Caco-2 (cell line): ENCODE measurements at regions not wholly inside any gene's neighbourhood (a gene's known extent, or its start where the extent isn't known, plus 50 kb on each side); places are given as distances from the start of the nearest gene placed in this dataset.

Experiments
- BruUV-seq: library from RNA; stranded (reverse); fragments of 400-500 nt; replicated peaks from 2 replicates; lab custom pipeline; 2021; lab: Mats Ljungman, UMichigan
- CTCF ChIA-PET: fragments of 300-600 bp; sonication (Branson Sonifier 250); formaldehyde crosslinking; loops from one replicate; lab custom pipeline; 2022; ENCODE audit warnings: antibody characterized with exemption; lab: Charles Lee
- POLR2A ChIA-PET: fragments of 300-600 bp; sonication (Branson Sonifier 250); formaldehyde crosslinking; loops from one replicate; lab custom pipeline; 2022; ENCODE audit warnings: antibody characterized with exemption; lab: Charles Lee
- DNase-seq, 2 experiments: peaks; one replicate each; pipeline versions ENCODE4 v3.0.0 to v3.0.0-alpha.2; 2020 to 2022
- H3K27me3 ChIP-seq: replicated peaks from 2 replicates; pipeline ENCODE4 v1.6.0; 2011; ENCODE audit warnings: low read length; ENCODE audit not compliant: control insufficient read depth, insufficient read depth
- H3K36me3 ChIP-seq: 2 replicates; pipeline ENCODE4 v1.5.1; 2011; ENCODE audit warnings: low read length; ENCODE audit not compliant: control insufficient read depth, insufficient read depth
- H3K4me1 ChIP-seq: fragments of 250-450 bp; sonication (Bioruptor Pico); 2 replicates; pipeline ENCODE4 v1.5.1; 2020; ENCODE audit warnings: mild to moderate bottlenecking
- H3K4me3 ChIP-seq: 2 replicates; pipeline ENCODE4 v1.5.1; 2011; ENCODE audit warnings: low read depth, mild to moderate bottlenecking, control low read depth, low read length
- H3K9me3 ChIP-seq: fragments of 250-450 bp; sonication (Bioruptor Pico); 2 replicates; pipeline ENCODE4 v1.5.1; 2020; ENCODE audit warnings: mild to moderate bottlenecking, moderate library complexity
- H3K27ac Mint-ChIP-seq: one replicate; pipeline ENCODE4 v1.8.0; 2022; ENCODE audit warnings: mixed read lengths; ENCODE audit not compliant: unreplicated experiment
- H3K27me3 Mint-ChIP-seq: one replicate; pipeline ENCODE4 v1.8.0; 2022; ENCODE audit warnings: mixed read lengths; ENCODE audit not compliant: insufficient read depth, unreplicated experiment
- H3K36me3 Mint-ChIP-seq: one replicate; pipeline ENCODE4 v1.8.0; 2022; ENCODE audit warnings: mild to moderate bottlenecking, mixed read lengths; ENCODE audit not compliant: insufficient read depth, unreplicated experiment
- H3K4me1 Mint-ChIP-seq: one replicate; pipeline ENCODE4 v1.8.0; 2022; ENCODE audit warnings: low read depth, mixed read lengths; ENCODE audit not compliant: unreplicated experiment
- H3K4me3 Mint-ChIP-seq: one replicate; pipeline ENCODE4 v1.8.0; 2022; ENCODE audit warnings: mild to moderate bottlenecking, moderate library complexity, mixed read lengths; ENCODE audit not compliant: unreplicated experiment
- H3K9me3 Mint-ChIP-seq: one replicate; pipeline ENCODE4 v1.8.0; 2022; ENCODE audit warnings: mixed read lengths; ENCODE audit not compliant: unreplicated experiment
- intact Hi-C: fragments of 100-400 bp; cut with micrococcal nuclease; formaldehyde crosslinking; loops from one replicate; pipeline ENCODE4 v1.10.0; 2022; ENCODE audit not compliant: unreplicated experiment
- TF ChIP-seq, protein P1 (sequence below), 2 experiments: fragments of 200-600 bp in 1 of 2; IDR thresholded peaks; 1 replicate in 1 of 2; 2 replicates in 1 of 2; pipeline versions ENCODE4 v1.5.1 to v1.8.0; 2011 to 2022; ENCODE audit warnings: antibody characterized with exemption in 1 of 2, control low read depth in 1 of 2, inconsistent platforms in 1 of 2, low read depth in 1 of 2, low read length in 1 of 2, mild to moderate bottlenecking in 1 of 2, moderate library complexity in 1 of 2; ENCODE audit not compliant: insufficient read depth in 1 of 2, severe bottlenecking in 1 of 2, unreplicated experiment in 1 of 2

DNA sequence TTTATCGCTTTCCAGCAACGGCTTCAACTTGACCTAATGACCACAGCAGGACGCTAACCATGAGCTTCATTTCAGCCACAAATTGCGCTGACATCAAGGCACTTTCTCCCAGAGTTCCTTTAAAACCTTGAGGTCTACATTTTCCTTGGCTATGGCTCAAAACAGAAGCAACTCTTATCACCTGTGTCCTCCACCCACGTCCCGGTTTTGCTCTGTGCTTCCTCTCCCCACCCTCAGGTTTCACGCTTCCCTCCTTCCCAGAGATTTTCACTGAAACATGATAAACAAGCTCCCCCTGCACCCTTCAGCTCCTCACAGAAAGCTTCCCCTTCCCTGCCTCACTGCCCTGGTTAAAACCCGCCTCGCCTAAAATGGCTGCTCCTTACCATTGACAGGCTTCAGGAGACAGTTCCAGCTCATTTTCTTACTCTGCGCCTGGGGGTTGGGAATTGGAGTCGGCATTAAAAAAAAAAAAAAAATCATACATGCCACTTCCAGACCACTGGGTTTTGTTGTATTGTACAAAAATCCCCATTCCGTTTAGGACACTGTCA lies 229.5 kb downstream of the UBE3D start:
- ChIA-PET CTCF (no interaction called here), POLR2A (interaction anchor here (0.6 kb wide), 1 partner anchor 1094 kb away, joined by 6 read pairs; no protein-coding TSS in a partner anchor)
- H3K4me3 Mint-ChIP-seq: peak overlapping the region; percentile 74
- H3K36me3 ChIP-seq: no peaks in the 10 kb centered on the region
- BruUV-seq: no TSS peak
- H3K4me1 ChIP-seq: no peaks in the 10 kb centered on the region
- H3K36me3 Mint-ChIP-seq: no peaks in the 10 kb centered on the region
- H3K4me3 ChIP-seq: peak overlapping the region; percentile 27
- H3K27me3 ChIP-seq: no peaks in the 10 kb centered on the region
- TF ChIP-seq, protein P1, sequence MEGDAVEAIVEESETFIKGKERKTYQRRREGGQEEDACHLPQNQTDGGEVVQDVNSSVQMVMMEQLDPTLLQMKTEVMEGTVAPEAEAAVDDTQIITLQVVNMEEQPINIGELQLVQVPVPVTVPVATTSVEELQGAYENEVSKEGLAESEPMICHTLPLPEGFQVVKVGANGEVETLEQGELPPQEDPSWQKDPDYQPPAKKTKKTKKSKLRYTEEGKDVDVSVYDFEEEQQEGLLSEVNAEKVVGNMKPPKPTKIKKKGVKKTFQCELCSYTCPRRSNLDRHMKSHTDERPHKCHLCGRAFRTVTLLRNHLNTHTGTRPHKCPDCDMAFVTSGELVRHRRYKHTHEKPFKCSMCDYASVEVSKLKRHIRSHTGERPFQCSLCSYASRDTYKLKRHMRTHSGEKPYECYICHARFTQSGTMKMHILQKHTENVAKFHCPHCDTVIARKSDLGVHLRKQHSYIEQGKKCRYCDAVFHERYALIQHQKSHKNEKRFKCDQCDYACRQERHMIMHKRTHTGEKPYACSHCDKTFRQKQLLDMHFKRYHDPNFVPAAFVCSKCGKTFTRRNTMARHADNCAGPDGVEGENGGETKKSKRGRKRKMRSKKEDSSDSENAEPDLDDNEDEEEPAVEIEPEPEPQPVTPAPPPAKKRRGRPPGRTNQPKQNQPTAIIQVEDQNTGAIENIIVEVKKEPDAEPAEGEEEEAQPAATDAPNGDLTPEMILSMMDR (IDR thresholded peaks at IDR 0.05; ENCODE audit: insufficient read depth in 1 of 2, low read depth in 1 of 2, low read length in 1 of 2, severe bottlenecking in 1 of 2, unreplicated experiment in 1 of 2): no peak
- H3K27ac Mint-ChIP-seq: peak overlapping the region; percentile 55
- intact Hi-C loops: no loop called here
- peak in 1 of 2 experiments; percentile 20 for DNase-seq
- no peaks in the 10 kb centered on the region for H3K9me3 ChIP-seq
- H3K4me1 Mint-ChIP-seq: no peaks in the 10 kb centered on the region
- H3K9me3 Mint-ChIP-seq: no peaks in the 10 kb centered on the region
- H3K27me3 Mint-ChIP-seq: peaks cover 16% of the 10 kb centered on the region

DNA sequence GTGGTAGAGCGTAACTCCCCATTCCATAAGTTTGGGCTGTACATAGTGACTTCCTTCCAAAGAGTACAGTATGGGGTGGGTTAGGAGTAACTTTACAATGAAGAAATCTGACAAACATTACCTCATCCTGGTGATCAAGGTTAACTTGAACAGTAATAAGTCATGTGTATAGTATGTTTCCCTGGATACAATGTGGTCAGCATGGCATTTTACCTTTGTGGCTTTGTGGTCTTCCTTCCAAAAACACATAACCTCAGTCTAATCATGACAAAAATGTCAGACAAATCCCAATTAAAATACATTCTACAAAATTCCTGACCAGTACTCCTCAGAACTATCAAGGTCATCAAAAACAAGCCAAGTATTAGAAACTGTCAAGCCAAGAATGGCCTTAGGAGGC lies 225.1 kb downstream of the UBE3D start:
- TF ChIP-seq, protein P1 (IDR thresholded peaks at IDR 0.05; ENCODE audit: insufficient read depth in 1 of 2, low read depth in 1 of 2, low read length in 1 of 2, severe bottlenecking in 1 of 2, unreplicated experiment in 1 of 2): no peak
- ChIA-PET POLR2A (no interaction called here), CTCF (no interaction called here)
- H3K4me3 ChIP-seq: no peak overlapping the region
- H3K27me3 ChIP-seq: no peaks in the 10 kb centered on the region
- H3K4me3 Mint-ChIP-seq: no peak overlapping the region
- H3K36me3 Mint-ChIP-seq: no peaks in the 10 kb centered on the region
- intact Hi-C loops: no loop called here
- H3K27ac Mint-ChIP-seq: no peak overlapping the region
- no peaks in the 10 kb centered on the region for H3K4me1 ChIP-seq
- no peak for DNase-seq
- H3K9me3 ChIP-seq: no peaks in the 10 kb centered on the region
- H3K9me3 Mint-ChIP-seq: no peaks in the 10 kb centered on the region
- H3K36me3 ChIP-seq: no peaks in the 10 kb centered on the region
- H3K27me3 Mint-ChIP-seq: peaks cover 15% of the 10 kb centered on the region
- BruUV-seq: no TSS peak
- H3K4me1 Mint-ChIP-seq: no peaks in the 10 kb centered on the region

DNA sequence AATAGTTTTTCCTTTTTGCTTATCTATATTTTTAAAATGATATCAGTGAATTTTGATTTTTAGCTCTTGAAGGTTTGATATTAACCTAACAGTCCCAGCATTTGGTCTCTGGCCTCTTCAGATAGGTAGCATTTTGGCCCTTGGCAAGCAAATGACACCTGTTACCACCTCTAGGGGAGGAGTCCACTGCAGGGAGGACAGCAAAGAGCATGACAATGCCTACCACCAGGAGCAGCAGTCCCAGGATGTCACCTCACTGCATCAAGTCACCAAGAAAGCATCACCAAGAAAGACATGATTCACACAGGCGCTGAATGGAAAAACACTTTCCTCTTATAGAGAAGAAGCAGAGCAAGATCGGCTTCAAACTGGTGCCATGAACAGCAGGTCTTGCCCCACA lies 224.3 kb downstream of the UBE3D start:
- Mint-ChIP-seq H3K4me1 (no peaks in the 10 kb centered on the region), H3K4me3 (no peak overlapping the region), H3K27ac (no peak overlapping the region), H3K9me3 (no peaks in the 10 kb centered on the region), H3K27me3 (peaks cover 15% of the 10 kb centered on the region), H3K36me3 (no peaks in the 10 kb centered on the region)
- H3K9me3 ChIP-seq: no peaks in the 10 kb centered on the region
- no peaks in the 10 kb centered on the region for H3K36me3 ChIP-seq
- TF ChIP-seq, protein P1 (IDR thresholded peaks at IDR 0.05; ENCODE audit: insufficient read depth in 1 of 2, low read depth in 1 of 2, low read length in 1 of 2, severe bottlenecking in 1 of 2, unreplicated experiment in 1 of 2): no peak
- DNase-seq: no peak
- intact Hi-C loops: no loop called here
- BruUV-seq: no TSS peak
- POLR2A ChIA-PET: no interaction called here
- no peak overlapping the region for H3K4me3 ChIP-seq
- H3K27me3 ChIP-seq: no peaks in the 10 kb centered on the region
- H3K4me1 ChIP-seq: no peaks in the 10 kb centered on the region
- CTCF ChIA-PET: no interaction called here
